GM19025 (cell line): ENCODE measurements at regions not wholly inside any gene's neighbourhood (a gene's known extent, or its start where the extent isn't known, plus 50 kb on each side); places are given as distances from the start of the nearest gene placed in this dataset.
"Not testable (repeated sequence)": the region's sequence is repeated elsewhere in the genome, so short reads cannot be mapped to it uniquely, and the experiment has no call there.

Experiments used
- ATAC-seq: cut with Tn5 transposase; IDR thresholded peaks from one replicate; pipeline ENCODE4 v1.9.1; 2021; ENCODE audit warnings: mild to moderate bottlenecking, low read depth, moderate library complexity; ENCODE audit not compliant: unreplicated experiment

- ATAC-seq = no peak
Measured at GRCh38 chr3:67064105-67064504, 66.0 kb downstream of the KBTBD8 start.

- no peak for ATAC-seq
Measured at GRCh38 chr3:67067251-67067650, 69.1 kb downstream of the KBTBD8 start.

GRCh38 chr3:67072640-67073039, 74.5 kb downstream of the KBTBD8 start:
- not testable (repeated sequence) for ATAC-seq

GRCh38 chr3:67073812-67074211, 75.7 kb downstream of the KBTBD8 start:
- no peak for ATAC-seq

- ATAC-seq = no peak
Measured at GRCh38 chr3:67075295-67075694, 77.2 kb downstream of the KBTBD8 start.

GRCh38 chr3:67076607-67077006, 78.5 kb downstream of the KBTBD8 start:
- no peak for ATAC-seq

- ATAC-seq = no peak
Measured at GRCh38 chr3:67077656-67078055, 79.5 kb downstream of the KBTBD8 start.

GRCh38 chr3:67082533-67083024, 84.5 kb downstream of the KBTBD8 start:
- ATAC-seq = no peak

- no peak for ATAC-seq
Measured at GRCh38 chr3:67083277-67083676, 85.2 kb downstream of the KBTBD8 start.

GRCh38 chr3:67087788-67088187, 89.7 kb downstream of the KBTBD8 start:
- ATAC-seq = no peak

GRCh38 chr3:67090474-67090873, 92.4 kb downstream of the KBTBD8 start:
- ATAC-seq = no peak

- no peak for ATAC-seq
Measured at GRCh38 chr3:67093305-67093704, 95.2 kb downstream of the KBTBD8 start.

- no peak for ATAC-seq
Measured at GRCh38 chr3:67094167-67094566, 96.1 kb downstream of the KBTBD8 start.

- ATAC-seq = no peak
Measured at GRCh38 chr3:67094774-67095173, 96.7 kb downstream of the KBTBD8 start.

- no peak for ATAC-seq
Measured at GRCh38 chr3:67104388-67104787, 106.3 kb downstream of the KBTBD8 start.

- ATAC-seq = no peak
Measured at GRCh38 chr3:67106874-67107273, 108.8 kb downstream of the KBTBD8 start.

GRCh38 chr3:67109651-67110204, 111.6 kb downstream of the KBTBD8 start:
- ATAC-seq = no peak

- peak; percentile 94 for ATAC-seq
Measured at GRCh38 chr3:67113802-67114407, 115.8 kb downstream of the KBTBD8 start.

- no peak for ATAC-seq
Measured at GRCh38 chr3:67118122-67118521, 120.0 kb downstream of the KBTBD8 start.

GRCh38 chr3:67118635-67119034, 120.5 kb downstream of the KBTBD8 start:
- no peak for ATAC-seq

GRCh38 chr3:67123914-67124313, 125.8 kb downstream of the KBTBD8 start:
- ATAC-seq = no peak

- no peak for ATAC-seq
Measured at GRCh38 chr3:67127254-67127653, 129.1 kb downstream of the KBTBD8 start.
